ENCODE measurements at regions not wholly inside any gene's neighbourhood (a gene's known extent, or its start where the extent isn't known, plus 50 kb on each side); places are given as distances from the start of the nearest gene placed in this dataset.

- no peaks in the 10 kb centered on the region for H3K9me3 ChIP-seq
- TF ChIP-seq EP300 (IDR thresholded peaks at IDR 0.05) (no peak), CTCF (IDR thresholded peaks at IDR 0.05) (no peak), POLR2A (IDR thresholded peaks at IDR 0.05) (no peak)
- H3K27ac ChIP-seq = no peak overlapping the region
- 67 to 68% methylated on average over 2 of the region's 2 CpGs for WGBS, 2 donors
- peaks cover 0 to 11% (median under 1%) of the 10 kb centered on the region in 4 donors for H3K4me1 ChIP-seq
- no peak for DNase-seq (ENCODE audit: low spot score in 2 of 2)
- H3K4me3 ChIP-seq = no peak overlapping the region
- no peaks in the 10 kb centered on the region for H3K27me3 ChIP-seq
- no peaks in the 10 kb centered on the region for H3K36me3 ChIP-seq
Measured at GRCh38 chr1:87963556-87963955, 634.9 kb downstream of the LMO4 start.

- Histone ChIP-seq H3K9me3 (no peaks in the 10 kb centered on the region), H3K27me3 (no peaks in the 10 kb centered on the region), H3K36me3 (no peaks in the 10 kb centered on the region), H3K4me3 (no peak overlapping the region), H3K27ac (no peak overlapping the region), H3K4me1 (peaks cover 0 to 17% (median 2%) of the 10 kb centered on the region in 4 donors)
- no peak for DNase-seq (ENCODE audit: low spot score in 2 of 2)
- no peak for TF ChIP-seq CTCF (IDR thresholded peaks at IDR 0.05)
- no peak for TF ChIP-seq EP300 (IDR thresholded peaks at IDR 0.05)
- no peak for TF ChIP-seq POLR2A (IDR thresholded peaks at IDR 0.05)
- WGBS, 2 donors = 89 to 90% methylated on average over 5 of the region's 5 CpGs
Measured at GRCh38 chr1:87965193-87965592, 636.5 kb downstream of the LMO4 start.

- Histone ChIP-seq H3K27me3 (no peaks in the 10 kb centered on the region), H3K9me3 (no peaks in the 10 kb centered on the region), H3K4me3 (no peak overlapping the region), H3K27ac (peak overlapping the region in 1 of 4 donors; percentile 14), H3K4me1 (peaks cover 0 to 19% (median 2%) of the 10 kb centered on the region in 4 donors), H3K36me3 (no peaks in the 10 kb centered on the region)
- no peak for TF ChIP-seq EP300 (IDR thresholded peaks at IDR 0.05)
- no peak for TF ChIP-seq POLR2A (IDR thresholded peaks at IDR 0.05)
- no peak for TF ChIP-seq CTCF (IDR thresholded peaks at IDR 0.05)
- peak in 1 of 2 donors; percentile 35 for DNase-seq (ENCODE audit: low spot score in 2 of 2)
- WGBS, 2 donors = 51 to 52% methylated on average over 4 of the region's 4 CpGs
Measured at GRCh38 chr1:87968197-87968955, 639.7 kb downstream of the LMO4 start.

GRCh38 chr1:87969040-87969439 is 640.4 kb downstream of the LMO4 start:
- Histone ChIP-seq H3K4me1 (peaks cover 0 to 20% (median 2%) of the 10 kb centered on the region in 4 donors), H3K27me3 (no peaks in the 10 kb centered on the region)
- TF ChIP-seq POLR2A (IDR thresholded peaks at IDR 0.05) (no peak), EP300 (IDR thresholded peaks at IDR 0.05) (no peak), CTCF (IDR thresholded peaks at IDR 0.05) (no peak)

GRCh38 chr1:87972811-87973210 is 644.1 kb downstream of the LMO4 start:
- DNase-seq (ENCODE audit: low spot score in 2 of 2) = no peak
- no peak for TF ChIP-seq EP300 (IDR thresholded peaks at IDR 0.05)
- no peak for TF ChIP-seq POLR2A (IDR thresholded peaks at IDR 0.05)
- no peak for TF ChIP-seq CTCF (IDR thresholded peaks at IDR 0.05)
- H3K4me3 ChIP-seq = no peak overlapping the region
- no peaks in the 10 kb centered on the region for H3K9me3 ChIP-seq
- WGBS, 2 donors = 49 to 68% methylated on average over 3 of the region's 3 CpGs
- H3K27me3 ChIP-seq = no peaks in the 10 kb centered on the region
- no peak overlapping the region for H3K27ac ChIP-seq
- H3K36me3 ChIP-seq = no peaks in the 10 kb centered on the region
- H3K4me1 ChIP-seq = peaks cover 0 to 17% (median 2%) of the 10 kb centered on the region in 4 donors

More at GRCh38 chr1:87969040-87969439, 640.4 kb downstream of the LMO4 start:
- H3K4me3 ChIP-seq = no peak overlapping the region
- 63 to 68% methylated on average over 2 of the region's 2 CpGs for WGBS, 2 donors
- H3K36me3 ChIP-seq = no peaks in the 10 kb centered on the region
- H3K9me3 ChIP-seq = no peaks in the 10 kb centered on the region
- DNase-seq (ENCODE audit: low spot score in 2 of 2) = no peak
- H3K27ac ChIP-seq = no peak overlapping the region
